ENCODE measurements at regions not wholly inside any gene's neighbourhood (a gene's known extent, or its start where the extent isn't known, plus 50 kb on each side); places are given as distances from the start of the nearest gene placed in this dataset.

DNA sequence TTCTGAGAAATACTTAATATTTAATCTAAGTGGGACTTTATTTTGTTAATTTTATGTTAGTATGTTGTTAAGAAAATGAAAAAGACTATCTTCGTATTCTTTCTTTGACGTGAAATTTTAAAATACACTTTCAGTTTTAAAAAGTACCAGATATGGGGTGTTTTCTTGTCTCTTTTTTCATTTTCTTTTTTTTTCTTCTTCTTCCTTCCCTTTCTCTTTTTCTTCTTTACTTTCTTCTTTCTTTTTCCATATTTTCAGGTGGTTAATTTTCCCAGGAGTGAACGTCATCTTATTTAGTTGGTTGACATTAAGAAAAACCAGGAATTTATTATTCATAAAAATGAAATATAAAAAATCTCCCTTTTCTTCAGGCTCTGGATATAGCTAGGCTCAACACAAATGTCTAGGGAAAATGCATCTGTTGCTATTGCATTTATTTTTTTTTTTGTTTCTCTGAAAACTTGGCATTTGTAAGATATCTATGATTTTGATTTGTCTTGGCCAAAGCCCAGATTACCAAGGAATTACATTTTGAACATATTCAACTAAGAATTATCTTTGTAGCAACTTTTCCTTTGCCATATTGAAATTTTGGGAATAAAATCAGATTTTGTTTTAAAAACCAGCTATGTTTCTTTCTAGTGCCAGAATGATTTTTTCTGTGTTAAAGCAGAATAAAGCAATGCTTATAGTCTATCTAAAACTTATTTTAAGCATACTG lies 241.3 kb upstream of the FOXP2 start:
- no peak for TF ChIP-seq POLR2AphosphoS5 (IDR thresholded peaks at IDR 0.05; ENCODE audit: low read depth, low read length)
- TF ChIP-seq POLR2A (IDR thresholded peaks at IDR 0.05; ENCODE audit: low read depth, low read length), result no peak
- TF ChIP-seq PAX5 (IDR thresholded peaks at IDR 0.05; ENCODE audit: insufficient read depth, low read length, severe bottlenecking), result no peak
- no peak for TF ChIP-seq TAF1 (IDR thresholded peaks at IDR 0.05; ENCODE audit: low read depth, low read length)
- TF ChIP-seq SPI1 (IDR thresholded peaks at IDR 0.05; ENCODE audit: low read depth, low read length), result no peak
- no peak for TF ChIP-seq POU2F2 (IDR thresholded peaks at IDR 0.05; ENCODE audit: low read depth, low read length)

Measured in GM12891 (cell line).